ELR (cell line): ENCODE measurements at regions not wholly inside any gene's neighbourhood (a gene's known extent, or its start where the extent isn't known, plus 50 kb on each side); places are given as distances from the start of the nearest gene placed in this dataset.
"Not testable (repeated sequence)": the region's sequence is repeated elsewhere in the genome, so short reads cannot be mapped to it uniquely, and the experiment has no call there.

Experiments used
- DNase-seq: peaks from one replicate; pipeline ENCODE4 v3.0.0-alpha.2; 2015; ENCODE audit warnings: low read depth

GRCh38 chr9:27817747-27818146 is 244.5 kb upstream of the C9orf72 start:
- no peak for DNase-seq

- no peak for DNase-seq
These were observed 245.1 kb upstream of the C9orf72 start for GRCh38 chr9:27818348-27818747.

GRCh38 chr9:27828908-27829307 is 255.6 kb upstream of the C9orf72 start:
- DNase-seq: no peak

- no peak for DNase-seq
These were observed 256.3 kb upstream of the C9orf72 start for GRCh38 chr9:27829621-27830020.

GRCh38 chr9:27832108-27832507 is 258.8 kb upstream of the C9orf72 start:
- DNase-seq: not testable (repeated sequence)

- DNase-seq: no peak
These were observed 262.0 kb upstream of the C9orf72 start for GRCh38 chr9:27835286-27835685.

GRCh38 chr9:27835746-27836145 is 262.5 kb upstream of the C9orf72 start:
- no peak for DNase-seq

- DNase-seq: no peak
These were observed 263.6 kb upstream of the C9orf72 start for GRCh38 chr9:27836661-27837401.

GRCh38 chr9:27838876-27839275 is 265.6 kb upstream of the C9orf72 start:
- no peak for DNase-seq

GRCh38 chr9:27839767-27840166 is 266.5 kb upstream of the C9orf72 start:
- DNase-seq: not testable (repeated sequence)

GRCh38 chr9:27844797-27845196 is 271.5 kb upstream of the C9orf72 start:
- DNase-seq: no peak

GRCh38 chr9:27847380-27847779 is 274.1 kb upstream of the C9orf72 start:
- DNase-seq: no peak

GRCh38 chr9:27847818-27848217 is 274.5 kb upstream of the C9orf72 start:
- DNase-seq: no peak

GRCh38 chr9:27848315-27848714 is 275.0 kb upstream of the C9orf72 start:
- DNase-seq: no peak

GRCh38 chr9:27851858-27852257 is 278.6 kb upstream of the C9orf72 start:
- no peak for DNase-seq

- no peak for DNase-seq
These were observed 280.2 kb upstream of the C9orf72 start for GRCh38 chr9:27853529-27853928.

- DNase-seq: no peak
These were observed 282.8 kb upstream of the C9orf72 start for GRCh38 chr9:27856054-27856453.

- no peak for DNase-seq
These were observed 283.5 kb upstream of the C9orf72 start for GRCh38 chr9:27856748-27857147.

GRCh38 chr9:27861887-27862286 is 288.6 kb upstream of the C9orf72 start:
- no peak for DNase-seq

GRCh38 chr9:27864644-27865438 is 291.6 kb upstream of the C9orf72 start:
- DNase-seq: no peak

- no peak for DNase-seq
These were observed 293.5 kb upstream of the C9orf72 start for GRCh38 chr9:27866741-27867140.

GRCh38 chr9:27870404-27870803 is 297.1 kb upstream of the C9orf72 start:
- no peak for DNase-seq

- no peak for DNase-seq
These were observed 306.9 kb upstream of the C9orf72 start for GRCh38 chr9:27880156-27880555.

- no peak for DNase-seq
These were observed 307.4 kb upstream of the C9orf72 start for GRCh38 chr9:27880635-27881034.
